ENCODE measurements at regions not wholly inside any gene's neighbourhood (a gene's known extent, or its start where the extent isn't known, plus 50 kb on each side); places are given as distances from the start of the nearest gene placed in this dataset.
A peak's percentile ranks its signal among the peaks of the same experiment; 100 is the strongest.
"Not testable (repeated sequence)": the region's sequence is repeated elsewhere in the genome, so short reads cannot be mapped to it uniquely, and the experiment has no call there.

- DNase-seq = no peak
These were observed 359.2 kb downstream of the IRS2 start for GRCh38 chr13:109427148-109427547.

GRCh38 chr13:109426690-109426990 lies 359.7 kb downstream of the IRS2 start:
- DNase-seq = no peak

- no peak for DNase-seq
These were observed 360.3 kb downstream of the IRS2 start for GRCh38 chr13:109425821-109426689.

DNA sequence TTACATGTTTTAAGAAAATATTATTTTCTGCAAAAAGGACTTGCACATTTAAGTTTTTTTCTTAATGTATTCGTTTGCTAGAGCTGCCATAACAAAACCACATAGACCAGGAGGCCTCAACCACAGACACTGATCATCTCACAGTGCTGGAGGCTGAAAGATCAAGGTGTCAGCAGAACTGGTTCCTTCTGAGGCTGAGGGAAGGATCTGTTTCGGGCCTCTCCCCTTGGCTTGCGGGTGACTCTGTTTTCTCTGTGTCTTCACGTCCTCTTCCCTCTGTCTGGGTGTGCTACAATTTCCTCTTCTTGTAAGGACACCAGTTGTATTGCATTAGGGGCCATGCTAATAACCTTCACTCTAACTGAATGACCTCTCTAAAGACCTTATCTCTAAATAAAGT lies 364.2 kb downstream of the IRS2 start:
- no peak for DNase-seq

DNA sequence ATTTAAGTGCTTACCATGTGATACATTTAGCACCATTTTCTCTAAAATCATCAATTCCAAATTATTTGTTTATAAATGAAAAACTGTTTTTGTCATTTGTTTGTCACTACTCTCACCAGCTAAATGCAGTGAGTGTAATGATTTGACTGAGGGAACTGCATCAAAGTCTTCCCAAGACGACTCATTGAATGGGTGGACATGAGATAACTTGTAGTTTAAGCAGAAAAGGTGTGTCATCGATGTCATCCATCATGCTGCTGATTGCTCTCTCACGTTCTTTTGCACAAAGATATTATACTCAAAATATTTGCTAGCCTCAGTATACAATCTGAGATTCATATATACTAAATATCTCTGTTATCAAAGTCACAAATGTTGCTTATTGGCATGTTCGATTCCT lies 366.5 kb downstream of the IRS2 start:
- DNase-seq = no peak

- no peak for DNase-seq
These were observed 368.3 kb downstream of the IRS2 start for GRCh38 chr13:109418111-109418510.

DNA sequence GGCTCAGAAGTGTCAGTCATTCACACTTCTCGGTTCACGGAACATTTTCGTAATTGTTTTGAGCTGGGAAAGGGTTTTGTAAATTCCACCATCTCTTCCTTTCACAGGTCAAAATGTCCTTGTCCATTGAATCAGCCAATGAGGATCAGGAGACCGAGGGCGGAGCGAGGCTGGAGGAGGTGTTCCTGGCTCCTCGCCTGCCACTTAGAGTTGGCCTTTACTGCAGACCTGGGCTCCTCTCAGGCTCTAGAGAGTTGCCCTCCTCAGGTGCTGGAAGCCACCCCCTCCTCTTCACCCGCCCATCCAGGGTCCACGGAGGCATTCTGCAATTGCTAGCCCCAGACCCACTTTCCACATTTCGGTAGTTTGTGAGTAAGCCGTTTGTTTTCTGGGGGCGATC lies 370.4 kb downstream of the IRS2 start:
- DNase-seq = no peak

- DNase-seq = no peak
These were observed 371.3 kb downstream of the IRS2 start for GRCh38 chr13:109415057-109415456.

DNA sequence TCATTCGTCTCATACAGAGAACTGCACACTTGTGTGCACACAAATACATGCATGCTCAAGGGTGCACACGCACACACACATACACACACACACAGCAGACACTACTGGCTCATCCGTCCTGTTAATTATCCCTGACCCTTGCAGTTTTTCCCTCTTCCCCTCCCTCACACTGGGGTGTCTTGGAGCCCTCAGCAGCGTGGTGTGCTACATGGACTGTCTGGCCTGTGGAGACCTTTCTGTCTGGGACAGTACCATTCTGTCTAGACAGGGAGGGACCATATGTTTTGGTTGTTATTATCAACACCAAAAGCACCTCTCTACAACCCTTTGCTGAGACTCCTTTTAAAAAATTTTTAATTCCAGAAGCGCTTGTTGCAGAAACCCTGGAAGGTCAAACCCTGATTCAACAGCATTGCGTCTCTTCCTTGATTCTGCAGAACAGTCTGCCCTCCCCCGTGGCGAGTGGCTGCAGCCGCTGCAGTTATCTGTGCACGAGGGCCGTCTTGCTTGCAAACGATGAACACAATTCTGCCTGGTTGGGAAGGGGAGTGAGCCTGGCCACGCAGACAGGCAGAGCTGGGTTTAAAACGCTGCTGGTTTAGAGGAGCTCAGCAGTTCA lies 374.0 kb downstream of the IRS2 start:
- peak; percentile 69 for DNase-seq

GRCh38 chr13:109410868-109411267 lies 375.5 kb downstream of the IRS2 start:
- no peak for DNase-seq

DNA sequence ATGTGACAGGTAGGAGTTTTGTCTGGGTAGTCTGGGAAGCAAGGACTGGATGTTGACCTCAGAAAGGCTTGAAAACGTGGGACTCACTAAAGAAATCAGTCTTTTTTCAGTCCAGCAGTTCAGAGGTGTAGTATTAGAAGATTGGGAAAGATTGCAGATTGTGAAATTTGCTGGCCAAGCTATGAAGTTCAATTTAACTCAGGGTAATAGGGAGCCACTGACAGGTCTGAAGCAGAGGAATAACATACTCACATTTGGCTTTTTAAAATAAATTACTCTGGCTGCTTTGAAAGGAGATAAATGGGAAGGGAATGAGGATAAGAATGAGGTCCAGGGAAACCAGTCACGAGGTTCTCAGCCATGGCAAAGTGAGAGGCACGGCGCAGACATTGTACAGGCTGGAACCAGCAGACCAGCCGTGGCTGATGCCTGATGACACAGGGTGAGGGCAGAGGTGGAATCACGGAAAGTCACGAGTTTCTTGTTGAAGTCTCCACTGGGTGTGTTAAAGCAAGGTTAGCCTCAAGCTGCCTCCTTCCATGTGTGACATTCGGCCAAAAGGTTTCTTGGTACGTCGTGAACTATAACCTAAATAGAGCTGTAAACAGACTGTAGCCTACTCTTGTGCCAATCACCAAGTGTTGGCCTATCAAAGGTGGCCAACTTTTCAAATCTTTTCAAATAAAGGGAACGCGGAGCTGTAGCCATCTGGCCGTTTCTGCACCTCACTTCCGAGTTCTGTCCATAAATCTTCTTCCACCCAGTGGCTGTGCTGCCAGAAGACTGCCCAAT lies 377.6 kb downstream of the IRS2 start:
- no peak for DNase-seq

GRCh38 chr13:109406376-109406992 lies 379.9 kb downstream of the IRS2 start:
- DNase-seq = no peak

GRCh38 chr13:109403012-109403421 lies 383.4 kb downstream of the IRS2 start:
- no peak for DNase-seq

DNA sequence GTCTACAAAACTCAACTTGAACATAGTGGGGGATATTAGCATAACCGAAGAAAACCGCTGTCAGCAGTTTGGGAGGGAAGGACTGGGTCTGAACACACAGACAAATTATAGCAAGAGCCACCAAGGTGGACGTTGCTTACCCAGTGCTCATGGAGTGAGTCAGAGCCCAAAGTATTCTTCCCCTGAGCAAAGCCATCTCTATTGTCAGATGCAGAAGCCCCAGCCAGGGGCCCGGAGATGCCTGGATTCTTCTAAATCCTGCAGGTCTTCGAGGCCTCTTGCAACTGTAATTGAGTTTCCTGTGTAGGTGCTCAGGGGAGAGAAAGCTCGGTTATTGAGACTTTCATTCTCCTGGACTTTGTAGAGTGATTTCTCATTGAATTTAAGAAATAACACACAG lies 384.5 kb downstream of the IRS2 start:
- DNase-seq = no peak

GRCh38 chr13:109401307-109401706 lies 385.1 kb downstream of the IRS2 start:
- no peak for DNase-seq

- no peak for DNase-seq
These were observed 385.6 kb downstream of the IRS2 start for GRCh38 chr13:109400624-109401257.

DNA sequence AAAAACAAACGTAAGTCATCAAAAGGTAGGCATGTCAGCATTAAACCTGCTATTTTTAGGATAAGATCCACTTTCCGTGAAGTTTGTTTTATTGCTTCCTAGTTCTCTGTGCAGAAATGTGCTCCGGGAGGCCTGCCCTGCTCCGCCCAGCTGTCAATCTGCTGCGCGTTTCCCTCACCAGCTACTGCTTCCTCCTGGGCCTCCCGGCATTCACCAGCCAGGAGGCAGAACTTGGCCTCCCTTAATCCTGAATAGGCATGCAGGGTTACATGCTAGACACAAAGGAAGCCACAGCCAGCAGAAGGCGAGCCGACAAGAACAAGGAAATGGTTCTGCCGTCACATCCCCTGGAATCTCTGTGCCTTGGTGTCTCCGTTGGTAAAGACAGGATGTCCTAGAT lies 386.2 kb downstream of the IRS2 start:
- no peak for DNase-seq

GRCh38 chr13:109398071-109398470 lies 388.3 kb downstream of the IRS2 start:
- not testable (repeated sequence) for DNase-seq

- no peak for DNase-seq
These were observed 389.1 kb downstream of the IRS2 start for GRCh38 chr13:109397285-109397684.

DNA sequence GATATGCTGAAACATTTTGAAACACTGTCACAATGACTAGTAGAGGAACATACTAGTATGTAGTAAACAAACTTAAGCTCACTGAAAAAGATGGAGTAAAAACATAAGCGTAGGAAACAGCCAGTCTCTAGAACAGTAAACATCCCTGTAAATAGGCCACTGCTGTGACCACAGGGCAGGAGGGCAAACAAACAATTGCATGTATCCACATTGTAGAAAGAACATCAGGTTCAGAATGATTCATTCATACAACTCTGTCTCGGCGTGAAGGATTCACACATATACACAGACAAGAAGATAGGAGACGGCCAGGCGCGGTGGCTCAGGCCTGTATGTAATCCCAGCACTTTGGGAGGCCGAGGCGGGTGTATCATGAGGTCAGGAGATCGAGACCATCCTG lies 390.1 kb downstream of the IRS2 start:
- no peak for DNase-seq

GRCh38 chr13:109395014-109395413 lies 391.4 kb downstream of the IRS2 start:
- no peak for DNase-seq

DNA sequence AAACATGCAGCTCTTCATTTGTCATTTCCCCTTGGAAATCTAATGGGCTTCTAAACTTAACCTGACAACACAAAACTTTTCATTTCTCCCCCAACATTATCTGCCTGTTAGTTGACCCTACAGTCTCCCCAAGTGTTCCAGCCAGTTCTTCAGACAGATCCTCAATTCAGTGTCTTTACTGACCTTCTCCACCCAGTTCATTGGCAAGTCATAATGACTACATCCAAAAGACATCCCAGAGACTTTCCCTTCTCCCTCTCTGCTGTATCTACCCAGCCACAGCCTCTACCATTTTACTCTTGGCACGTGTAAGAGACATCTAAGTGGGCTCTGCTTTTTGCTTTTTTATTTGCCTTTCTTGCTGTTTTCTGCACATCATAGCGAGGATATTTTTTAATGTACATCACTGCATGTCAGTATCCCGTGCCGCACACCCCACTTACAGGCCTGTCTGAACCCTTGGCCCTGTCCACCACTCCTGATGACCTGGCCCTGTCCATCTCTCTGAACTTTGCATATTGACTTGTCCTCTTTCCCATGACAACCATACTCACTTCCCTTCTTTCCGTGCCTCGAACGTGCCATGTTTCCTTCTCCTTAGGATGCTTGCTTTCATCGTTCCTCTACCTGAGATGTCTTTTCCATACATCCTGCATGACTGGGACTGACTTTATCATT lies 391.9 kb downstream of the IRS2 start:
- no peak for DNase-seq

All from NCI-H748 treated with DMSO at 0.1 percent for 48 hours (cell line).